IMR-90 (cell line): ENCODE measurements at regions not wholly inside any gene's neighbourhood (a gene's known extent, or its start where the extent isn't known, plus 50 kb on each side); places are given as distances from the start of the nearest gene placed in this dataset.

Experiments
- ATAC-seq: fragments of 200-7000 bp; cut with Tn5 transposase; 2 replicates; pipeline ENCODE4 v1.9.1; 2020; ENCODE audit warnings: low read depth, mild to moderate bottlenecking, moderate library complexity
- BruUV-seq: library from RNA; stranded (reverse); fragments of 400-500 nt; replicated peaks from 2 replicates; lab custom pipeline; 2021; lab: Mats Ljungman, UMichigan
- CTCF ChIA-PET: fragments of 300-600 bp; formaldehyde crosslinking; extraction: SDS; loops from one replicate; lab custom pipeline; 2021; ENCODE audit warnings: antibody characterized with exemption; lab: Yijun Ruan, JAX
- POLR2A ChIA-PET: fragments of 300-600 bp; sonication (Branson Sonifier 250); formaldehyde crosslinking; loops from one replicate; lab custom pipeline; 2022; ENCODE audit warnings: antibody characterized with exemption; ENCODE audit not compliant: unreplicated experiment; lab: Charles Lee
- DNase-seq: peaks from one replicate; pipeline ENCODE4 v3.0.0; 2013
- H2AFZ ChIP-seq: replicated peaks from 2 replicates; pipeline ENCODE3; 2013; ENCODE audit warnings: low read length, mild to moderate bottlenecking; ENCODE audit not compliant: poor library complexity
- H2AK5ac ChIP-seq: 2 replicates; pipeline ENCODE4 v1.6.1; 2013; ENCODE audit warnings: low read depth, low read length, inconsistent platforms
- H2AK9ac ChIP-seq: replicated peaks from 2 replicates; pipeline ENCODE3; 2013; ENCODE audit warnings: mild to moderate bottlenecking, low read depth, low read length, moderate library complexity; ENCODE audit not compliant: poor library complexity
- H2BK120ac ChIP-seq: 2 replicates; pipeline ENCODE4 v1.6.1; 2013; ENCODE audit warnings: low read depth, low read length, inconsistent platforms
- H2BK15ac ChIP-seq: 3 replicates; pipeline ENCODE4 v1.6.1; 2013; ENCODE audit warnings: low read depth, low read length, inconsistent platforms
- H2BK20ac ChIP-seq: 2 replicates; pipeline ENCODE4 v1.6.1; 2013; ENCODE audit warnings: low read depth, mild to moderate bottlenecking, inconsistent platforms, low read length, moderate library complexity
- H2BK5ac ChIP-seq: 2 replicates; pipeline ENCODE4 v1.6.1; 2013; ENCODE audit warnings: mild to moderate bottlenecking, low read depth, low read length, inconsistent platforms; ENCODE audit not compliant: poor library complexity, severe bottlenecking
- H3K14ac ChIP-seq: replicated peaks from 2 replicates; pipeline ENCODE4 v1.6.1; 2013; ENCODE audit warnings: low read depth, low read length, inconsistent platforms
- H3K18ac ChIP-seq: 2 replicates; pipeline ENCODE4 v1.6.1; 2013; ENCODE audit warnings: low read depth, low read length, control low read depth
- H3K23ac ChIP-seq: 2 replicates; pipeline ENCODE4 v1.6.1; 2013; ENCODE audit warnings: low read depth, low read length, inconsistent platforms
- H3K27ac ChIP-seq: 2 replicates; pipeline ENCODE4 v1.5.1; 2013; ENCODE audit warnings: mild to moderate bottlenecking, control low read depth, low read length; ENCODE audit not compliant: insufficient read depth
- H3K27me3 ChIP-seq: 2 replicates; pipeline ENCODE4 v1.6.1; 2013; ENCODE audit warnings: low read length; ENCODE audit not compliant: control insufficient read depth, insufficient read depth
- H3K36me3 ChIP-seq: 2 replicates; pipeline ENCODE4 v1.6.1; 2013; ENCODE audit warnings: low read length, mixed read lengths; ENCODE audit not compliant: control insufficient read depth, insufficient read depth
- H3K4ac ChIP-seq: 2 replicates; pipeline ENCODE4 v1.6.1; 2013; ENCODE audit warnings: low read depth, low read length, inconsistent platforms
- H3K4me1 ChIP-seq: 2 replicates; pipeline ENCODE4 v1.6.1; 2013; ENCODE audit warnings: low read length, mixed read lengths; ENCODE audit not compliant: control insufficient read depth, insufficient read depth
- H3K4me2 ChIP-seq: 2 replicates; pipeline ENCODE4 v1.6.1; 2013; ENCODE audit warnings: low read depth, mild to moderate bottlenecking, control low read depth, low read length, moderate library complexity
- H3K4me3 ChIP-seq: 2 replicates; pipeline ENCODE4 v1.5.1; 2013; ENCODE audit warnings: low read depth, mild to moderate bottlenecking, control low read depth, low read length, moderate library complexity; ENCODE audit not compliant: insufficient read depth
- H3K56ac ChIP-seq: 2 replicates; pipeline ENCODE4 v1.6.1; 2013; ENCODE audit warnings: low read length, inconsistent platforms; ENCODE audit not compliant: insufficient read depth; ENCODE audit errors: extremely low read depth
- H3K79me1 ChIP-seq, 2 experiments: 2 replicates each; pipeline ENCODE4 v1.6.1; 2013; ENCODE audit warnings: low read length in 2 of 2, inconsistent platforms in 1 of 2, low read depth in 1 of 2
- H3K9ac ChIP-seq: 2 replicates; pipeline ENCODE4 v1.6.1; 2013; ENCODE audit warnings: low read depth, low read length, control low read depth
- H3K9me1 ChIP-seq: 2 replicates; pipeline ENCODE4 v1.6.1; 2013; ENCODE audit warnings: low read length, inconsistent platforms; ENCODE audit not compliant: insufficient read depth
- H3K9me3 ChIP-seq: 2 replicates; pipeline ENCODE4 v1.6.1; 2013; ENCODE audit warnings: low read length; ENCODE audit not compliant: control insufficient read depth, insufficient read depth
- H4K20me1 ChIP-seq: 2 replicates; pipeline ENCODE4 v1.6.1; 2013; ENCODE audit warnings: low read length, inconsistent platforms; ENCODE audit not compliant: insufficient read depth
- H4K5ac ChIP-seq: 2 replicates; pipeline ENCODE4 v1.6.1; 2013; ENCODE audit warnings: mild to moderate bottlenecking, low read depth, low read length, control low read depth
- H4K8ac ChIP-seq, 2 experiments: 2 replicates each; pipeline ENCODE4 v1.6.1; 2013; ENCODE audit warnings: low read depth in 2 of 2, low read length in 2 of 2, control low read depth in 1 of 2, inconsistent platforms in 1 of 2
- H4K91ac ChIP-seq: 2 replicates; pipeline ENCODE4 v1.6.1; 2013; ENCODE audit warnings: low read depth, low read length, inconsistent platforms; ENCODE audit not compliant: insufficient read depth
- CEBPB ChIP-seq: IDR thresholded peaks from 2 replicates; pipeline ENCODE4 v1.6.1; 2012; ENCODE audit warnings: low read depth, low read length, improper control_type of control experiment
- CHD1 ChIP-seq: IDR thresholded peaks from 2 replicates; pipeline ENCODE4 v1.6.1; 2012; ENCODE audit warnings: low read depth, low read length, improper control_type of control experiment
- MAFK ChIP-seq: IDR thresholded peaks from 2 replicates; pipeline ENCODE4 v1.6.1; 2012; ENCODE audit warnings: low read depth, low read length, improper control_type of control experiment
- MAZ ChIP-seq: IDR thresholded peaks from 2 replicates; pipeline ENCODE4 v1.6.1; 2012; ENCODE audit warnings: low read depth, mild to moderate bottlenecking, low read length, improper control_type of control experiment, moderate library complexity, borderline replicate concordance
- MXI1 ChIP-seq: IDR thresholded peaks from 2 replicates; pipeline ENCODE4 v1.6.1; 2012; ENCODE audit warnings: low read depth, mild to moderate bottlenecking, low read length, moderate library complexity, borderline replicate concordance
- NFE2L2 ChIP-seq: fragments of 150-350 bp; IDR thresholded peaks from 2 replicates; pipeline ENCODE4 v1.6.1; 2016; ENCODE audit warnings: low read depth, mild to moderate bottlenecking, low read length
- POLR2A ChIP-seq: IDR thresholded peaks from 2 replicates; pipeline ENCODE4 v1.6.1; 2012; ENCODE audit warnings: mild to moderate bottlenecking, low read depth, low read length
- RAD21 ChIP-seq: IDR thresholded peaks from 2 replicates; pipeline ENCODE4 v1.6.1; 2012; ENCODE audit warnings: low read length, improper control_type of control experiment
- RCOR1 ChIP-seq: IDR thresholded peaks from 2 replicates; pipeline ENCODE4 v1.6.1; 2012; ENCODE audit warnings: mild to moderate bottlenecking, low read length, improper control_type of control experiment; ENCODE audit not compliant: insufficient replicate concordance
- SMC3 ChIP-seq: fragments of 150-350 bp; IDR thresholded peaks from 2 replicates; pipeline ENCODE4 v1.6.1; 2016; ENCODE audit warnings: low read depth, mild to moderate bottlenecking, antibody characterized with exemption, low read length, moderate library complexity
- WGBS, 2 experiments: methylation state at CpG; one replicate each; pipeline versions ENCODE4 v1.1.5 to v1.1.7; 2013; ENCODE audit warnings: missing lambda C conversion rate in 2 of 2; ENCODE audit not compliant: insufficient read length in 1 of 2; ENCODE audit errors: extremely low coverage in 2 of 2; 5-methylcytosine and 5-hydroxymethylcytosine counted together
- dilution Hi-C: fragments of 300-500 bp; cut with HindIII; formaldehyde crosslinking; loops from one replicate; pipeline ENCODE4 v1.14.3; 2018; ENCODE audit warnings: low sequenced_read_pairs; ENCODE audit not compliant: unreplicated experiment
- in situ Hi-C: fragments of 300-500 bp; cut with MboI; formaldehyde crosslinking; loops from 3 replicates; pipeline ENCODE4 v1.14.3; 2019; ENCODE audit warnings: low sequenced_read_pairs, inconsistent platforms, mixed read lengths
- intact Hi-C: fragments of 100-400 bp; cut with micrococcal nuclease; formaldehyde crosslinking; loops from 2 replicates; pipeline ENCODE4 v1.10.0; 2022
- TF ChIP-seq, protein P1 (sequence below): fragments of 150-350 bp; IDR thresholded peaks from 2 replicates; pipeline ENCODE4 v1.6.1; 2017; ENCODE audit warnings: mild to moderate bottlenecking, antibody characterized with exemption, low read length, low read depth

DNA sequence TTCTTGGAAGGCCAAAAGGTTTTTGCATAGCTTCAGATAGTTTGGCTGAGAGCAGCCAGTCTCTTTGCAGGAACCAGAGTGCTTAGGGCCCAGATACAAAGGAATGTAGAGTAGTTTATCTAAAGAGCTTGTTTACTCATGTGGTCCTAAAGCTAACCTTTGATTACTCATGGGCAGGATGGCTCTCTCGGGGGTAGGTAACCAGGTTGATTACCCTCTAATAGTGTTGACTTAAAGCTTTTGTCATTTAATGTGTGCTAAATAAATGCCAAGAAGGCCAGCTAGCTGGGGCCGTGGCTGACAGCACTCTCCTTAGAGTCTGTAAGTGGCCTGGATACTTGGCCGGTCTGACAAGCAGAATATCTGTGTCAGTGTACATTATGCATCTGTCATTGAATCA, 69.7 kb upstream of the MAGEB16 start:
- no peak overlapping the region for H3K9ac ChIP-seq
- no peak overlapping the region for H3K4me3 ChIP-seq
- no peak overlapping the region for H2BK120ac ChIP-seq
- ATAC-seq, result no peak
- 40% methylated on average over 1 of the region's 3 CpGs; no CpG with 5 or more reads in 1 of the 2 experiments for WGBS, 2 experiments
- no peak overlapping the region for H2BK15ac ChIP-seq
- H4K91ac ChIP-seq, result no peak overlapping the region
- no peak overlapping the region for H3K4me2 ChIP-seq
- dilution Hi-C loops, result no loop called here
- no peak overlapping the region for H2BK5ac ChIP-seq
- H2AK5ac ChIP-seq, result no peak overlapping the region
- H3K4ac ChIP-seq, result no peak overlapping the region
- no peaks in the 10 kb centered on the region for H4K20me1 ChIP-seq
- H3K27me3 ChIP-seq, result no peaks in the 10 kb centered on the region
- H4K5ac ChIP-seq, result no peak overlapping the region
- H2AK9ac ChIP-seq, result no peak overlapping the region
- no peak overlapping the region for H3K56ac ChIP-seq
- H3K36me3 ChIP-seq, result no peaks in the 10 kb centered on the region
- ChIA-PET POLR2A (no interaction called here), CTCF (no interaction called here)
- H2BK20ac ChIP-seq, result no peak overlapping the region
- H3K14ac ChIP-seq, result no peak overlapping the region
- no peak for TF ChIP-seq POLR2A
- no peak for TF ChIP-seq SMC3
- TF ChIP-seq, protein P1, sequence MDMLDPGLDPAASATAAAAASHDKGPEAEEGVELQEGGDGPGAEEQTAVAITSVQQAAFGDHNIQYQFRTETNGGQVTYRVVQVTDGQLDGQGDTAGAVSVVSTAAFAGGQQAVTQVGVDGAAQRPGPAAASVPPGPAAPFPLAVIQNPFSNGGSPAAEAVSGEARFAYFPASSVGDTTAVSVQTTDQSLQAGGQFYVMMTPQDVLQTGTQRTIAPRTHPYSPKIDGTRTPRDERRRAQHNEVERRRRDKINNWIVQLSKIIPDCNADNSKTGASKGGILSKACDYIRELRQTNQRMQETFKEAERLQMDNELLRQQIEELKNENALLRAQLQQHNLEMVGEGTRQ, result no peak
- TF ChIP-seq CEBPB, result no peak
- no peak for TF ChIP-seq CHD1
- no peak for TF ChIP-seq RCOR1
- TF ChIP-seq RAD21, result no peak
- no peak for TF ChIP-seq MAFK
- no peak for TF ChIP-seq MAZ
- TF ChIP-seq MXI1, result no peak
- TF ChIP-seq NFE2L2, result no peak
- no peaks in the 10 kb centered on the region for H3K79me1 ChIP-seq
- H3K27ac ChIP-seq, result no peak overlapping the region
- no peak overlapping the region for H3K18ac ChIP-seq
- H3K9me1 ChIP-seq, result no peaks in the 10 kb centered on the region
- intact Hi-C loops, result no loop called here
- no peak overlapping the region for H2AFZ ChIP-seq
- no peak overlapping the region for H3K23ac ChIP-seq
- H3K4me1 ChIP-seq, result no peaks in the 10 kb centered on the region
- no peak overlapping the region for H4K8ac ChIP-seq
- H3K9me3 ChIP-seq, result no peaks in the 10 kb centered on the region
- BruUV-seq, result no TSS peak
- no peak for DNase-seq
- in situ Hi-C loops, result no loop called here
